Activated CD8-positive, alpha-beta T cell treated with anti-CD3 and anti-CD28 coated beads, Interleukin-2, amount 10 ng/mL, durations not matched to agents 7 days and 5 days (primary cell): ENCODE measurements at regions not wholly inside any gene's neighbourhood (a gene's known extent, or its start where the extent isn't known, plus 50 kb on each side); places are given as distances from the start of the nearest gene placed in this dataset.
"Not testable (repeated sequence)": the region's sequence is repeated elsewhere in the genome, so short reads cannot be mapped to it uniquely, and the experiment has no call there.

Experiments used
- ATAC-seq: fragments of 150-1000 bp; cut with Tn5 transposase; one replicate; pipeline ENCODE4 v1.10.0; 2021; ENCODE audit warnings: moderate library complexity
- CTCF ChIA-PET: fragments of 350-600 bp; sonication (Branson Sonifier 250); formaldehyde crosslinking; loops from one replicate; lab custom pipeline; 2021; ENCODE audit warnings: antibody characterized with exemption; lab: Charles Lee
- POLR2A ChIA-PET: fragments of 350-600 bp; sonication (Branson Sonifier 250); formaldehyde crosslinking; loops from one replicate; lab custom pipeline; 2021; ENCODE audit warnings: antibody characterized with exemption; lab: Charles Lee
- DNase-seq: peaks from one replicate; pipeline ENCODE4 v3.0.0-alpha.2; 2020
- H3K27ac Mint-ChIP-seq: one replicate; pipeline ENCODE4 v1.8.0; 2021; ENCODE audit warnings: mild to moderate bottlenecking, mixed read lengths
- H3K27me3 Mint-ChIP-seq: one replicate; pipeline ENCODE4 v1.8.0; 2021; ENCODE audit warnings: low read depth, mixed read lengths
- H3K36me3 Mint-ChIP-seq: one replicate; pipeline ENCODE4 v1.8.0; 2021; ENCODE audit warnings: low read depth, mixed read lengths
- H3K4me1 Mint-ChIP-seq: one replicate; pipeline ENCODE4 v1.8.0; 2021; ENCODE audit warnings: low read depth, mixed read lengths
- H3K4me3 Mint-ChIP-seq: one replicate; pipeline ENCODE4 v1.8.0; 2021; ENCODE audit warnings: mild to moderate bottlenecking, mixed read lengths
- H3K9me3 Mint-ChIP-seq: one replicate; pipeline ENCODE4 v1.8.0; 2022; ENCODE audit warnings: mixed read lengths; ENCODE audit not compliant: insufficient read depth

GRCh38 chr3:95237783-95238182 is 1174.9 kb downstream of the NSUN3 start:
- peaks cover 11% of the 10 kb centered on the region for H3K9me3 Mint-ChIP-seq
- DNase-seq (no peak), ATAC-seq (no peak)
- no peaks in the 10 kb centered on the region for H3K4me1 Mint-ChIP-seq
- no peaks in the 10 kb centered on the region for H3K27me3 Mint-ChIP-seq
- ChIA-PET POLR2A (no interaction called here), CTCF (no interaction called here)
- no peaks in the 10 kb centered on the region for H3K36me3 Mint-ChIP-seq
- H3K4me3 Mint-ChIP-seq, result no peak overlapping the region
- H3K27ac Mint-ChIP-seq, result no peak overlapping the region

- ChIA-PET POLR2A (no interaction called here), CTCF (no interaction called here)
- H3K9me3 Mint-ChIP-seq, result peaks cover 11% of the 10 kb centered on the region
- H3K4me3 Mint-ChIP-seq, result no peak overlapping the region
- H3K4me1 Mint-ChIP-seq, result no peaks in the 10 kb centered on the region
- H3K27me3 Mint-ChIP-seq, result no peaks in the 10 kb centered on the region
- no peak overlapping the region for H3K27ac Mint-ChIP-seq
- ATAC-seq (no peak), DNase-seq (no peak)
- no peaks in the 10 kb centered on the region for H3K36me3 Mint-ChIP-seq
Observed at GRCh38 chr3:95240395-95240794, 1177.5 kb downstream of the NSUN3 start.

- H3K4me3 Mint-ChIP-seq, H3K4me1 Mint-ChIP-seq, H3K36me3 Mint-ChIP-seq, POLR2A ChIA-PET, DNase-seq, ATAC-seq, H3K27ac Mint-ChIP-seq, H3K27me3 Mint-ChIP-seq, CTCF ChIA-PET: not testable (repeated sequence)
- peaks cover 11% of the 10 kb centered on the region for H3K9me3 Mint-ChIP-seq
Observed at GRCh38 chr3:95241256-95241655, 1178.4 kb downstream of the NSUN3 start.

GRCh38 chr3:95246413-95246812 is 1183.6 kb downstream of the NSUN3 start:
- Mint-ChIP-seq H3K4me3 (no peak overlapping the region), H3K36me3 (no peaks in the 10 kb centered on the region), H3K4me1 (no peaks in the 10 kb centered on the region), H3K27me3 (no peaks in the 10 kb centered on the region), H3K27ac (no peak overlapping the region), H3K9me3 (peaks cover 8% of the 10 kb centered on the region)
- no peak for ATAC-seq
- ChIA-PET POLR2A (no interaction called here), CTCF (no interaction called here)
- DNase-seq, result no peak

- ChIA-PET POLR2A (no interaction called here), CTCF (no interaction called here)
- Mint-ChIP-seq H3K27me3 (no peaks in the 10 kb centered on the region), H3K27ac (no peak overlapping the region), H3K36me3 (no peaks in the 10 kb centered on the region), H3K9me3 (peaks cover 20% of the 10 kb centered on the region), H3K4me3 (no peak overlapping the region), H3K4me1 (no peaks in the 10 kb centered on the region)
- ATAC-seq (no peak), DNase-seq (no peak)
Observed at GRCh38 chr3:95254061-95254460, 1191.2 kb downstream of the NSUN3 start.

GRCh38 chr3:95254758-95255157 is 1191.9 kb downstream of the NSUN3 start:
- H3K4me3 Mint-ChIP-seq, result no peak overlapping the region
- no peak overlapping the region for H3K27ac Mint-ChIP-seq
- no peak for DNase-seq
- no peaks in the 10 kb centered on the region for H3K36me3 Mint-ChIP-seq
- CTCF ChIA-PET, result no interaction called here
- POLR2A ChIA-PET, result no interaction called here
- no peaks in the 10 kb centered on the region for H3K4me1 Mint-ChIP-seq
- H3K27me3 Mint-ChIP-seq, result no peaks in the 10 kb centered on the region
- H3K9me3 Mint-ChIP-seq, result peaks cover 19% of the 10 kb centered on the region
- ATAC-seq, result no peak

- CTCF ChIA-PET, result no interaction called here
- no peak for DNase-seq
- POLR2A ChIA-PET, result no interaction called here
- Mint-ChIP-seq H3K4me3 (no peak overlapping the region), H3K9me3 (no peaks in the 10 kb centered on the region), H3K4me1 (no peaks in the 10 kb centered on the region), H3K27me3 (no peaks in the 10 kb centered on the region), H3K27ac (no peak overlapping the region), H3K36me3 (no peaks in the 10 kb centered on the region)
- ATAC-seq, result no peak
Observed at GRCh38 chr3:95265129-95265528, 1202.3 kb downstream of the NSUN3 start.

GRCh38 chr3:95271395-95271794 is 1208.5 kb downstream of the NSUN3 start:
- ChIA-PET POLR2A (no interaction called here), CTCF (no interaction called here)
- H3K4me1 Mint-ChIP-seq, result no peaks in the 10 kb centered on the region
- H3K4me3 Mint-ChIP-seq, result no peak overlapping the region
- H3K27me3 Mint-ChIP-seq, result no peaks in the 10 kb centered on the region
- H3K27ac Mint-ChIP-seq, result no peak overlapping the region
- no peaks in the 10 kb centered on the region for H3K36me3 Mint-ChIP-seq
- ATAC-seq (no peak), DNase-seq (no peak)
- peaks cover 3% of the 10 kb centered on the region for H3K9me3 Mint-ChIP-seq

- DNase-seq (no peak), ATAC-seq (no peak)
- Mint-ChIP-seq H3K9me3 (peaks cover 3% of the 10 kb centered on the region), H3K4me3 (no peak overlapping the region), H3K36me3 (no peaks in the 10 kb centered on the region), H3K27me3 (no peaks in the 10 kb centered on the region), H3K27ac (no peak overlapping the region), H3K4me1 (no peaks in the 10 kb centered on the region)
- ChIA-PET POLR2A (no interaction called here), CTCF (no interaction called here)
Observed at GRCh38 chr3:95272166-95272565, 1209.3 kb downstream of the NSUN3 start.

GRCh38 chr3:95272781-95273180 is 1209.9 kb downstream of the NSUN3 start:
- ChIA-PET CTCF (no interaction called here), POLR2A (no interaction called here)
- peaks cover 3% of the 10 kb centered on the region for H3K9me3 Mint-ChIP-seq
- H3K36me3 Mint-ChIP-seq, result no peaks in the 10 kb centered on the region
- H3K27ac Mint-ChIP-seq, result no peak overlapping the region
- no peak overlapping the region for H3K4me3 Mint-ChIP-seq
- no peaks in the 10 kb centered on the region for H3K27me3 Mint-ChIP-seq
- H3K4me1 Mint-ChIP-seq, result no peaks in the 10 kb centered on the region
- ATAC-seq (no peak), DNase-seq (no peak)

GRCh38 chr3:95277613-95278012 is 1214.8 kb downstream of the NSUN3 start:
- no peak for ATAC-seq
- POLR2A ChIA-PET, result no interaction called here
- no peak overlapping the region for H3K4me3 Mint-ChIP-seq

GRCh38 chr3:95280711-95281352 is 1218.0 kb downstream of the NSUN3 start:
- POLR2A ChIA-PET, result no interaction called here
- ATAC-seq (no peak), DNase-seq (no peak)
- CTCF ChIA-PET, result no interaction called here
- no peaks in the 10 kb centered on the region for H3K9me3 Mint-ChIP-seq
- no peaks in the 10 kb centered on the region for H3K27me3 Mint-ChIP-seq
- no peaks in the 10 kb centered on the region for H3K36me3 Mint-ChIP-seq
- H3K4me1 Mint-ChIP-seq, result no peaks in the 10 kb centered on the region
- no peak overlapping the region for H3K4me3 Mint-ChIP-seq
- H3K27ac Mint-ChIP-seq, result no peak overlapping the region

More at GRCh38 chr3:95277613-95278012, 1214.8 kb downstream of the NSUN3 start:
- no peak for DNase-seq
- no peaks in the 10 kb centered on the region for H3K27me3 Mint-ChIP-seq
- no peaks in the 10 kb centered on the region for H3K36me3 Mint-ChIP-seq
- peaks cover 3% of the 10 kb centered on the region for H3K9me3 Mint-ChIP-seq
- no peak overlapping the region for H3K27ac Mint-ChIP-seq
- CTCF ChIA-PET, result no interaction called here
- H3K4me1 Mint-ChIP-seq, result no peaks in the 10 kb centered on the region

GRCh38 chr3:95289295-95289694 is 1226.4 kb downstream of the NSUN3 start:
- Mint-ChIP-seq H3K27me3 (no peaks in the 10 kb centered on the region), H3K27ac (no peak overlapping the region), H3K4me3 (no peak overlapping the region), H3K4me1 (no peaks in the 10 kb centered on the region), H3K36me3 (no peaks in the 10 kb centered on the region), H3K9me3 (peaks cover 5% of the 10 kb centered on the region)
- no peak for ATAC-seq
- POLR2A ChIA-PET, result no interaction called here
- no peak for DNase-seq
- CTCF ChIA-PET, result no interaction called here
